Rectal smooth muscle tissue (tissue), 1 donor: ENCODE measurements at regions not wholly inside any gene's neighbourhood (a gene's known extent, or its start where the extent isn't known, plus 50 kb on each side); places are given as distances from the start of the nearest gene placed in this dataset.

ENCODE experiments used
- H3K27ac ChIP-seq: one replicate; pipeline ENCODE4 v1.7.0; 2013; ENCODE audit warnings: low read depth, low read length, inconsistent platforms
- H3K27me3 ChIP-seq: one replicate; pipeline ENCODE4 v1.7.0; 2013; ENCODE audit warnings: low read length; ENCODE audit not compliant: control insufficient read depth, insufficient read depth
- H3K36me3 ChIP-seq: one replicate; pipeline ENCODE4 v1.7.0; 2013; ENCODE audit warnings: low read length; ENCODE audit not compliant: control insufficient read depth, insufficient read depth
- H3K4me1 ChIP-seq: one replicate; pipeline ENCODE4 v1.7.0; 2013; ENCODE audit warnings: low read length; ENCODE audit not compliant: control insufficient read depth, insufficient read depth
- H3K4me3 ChIP-seq: one replicate; pipeline ENCODE4 v1.7.0; 2013; ENCODE audit warnings: low read length
- H3K9ac ChIP-seq: one replicate; pipeline ENCODE4 v1.7.0; 2013; ENCODE audit warnings: low read length

- H3K9ac ChIP-seq, result no peak overlapping the region
- H3K4me3 ChIP-seq, result no peak overlapping the region
Measured at GRCh38 chr1:90193116-90193515, 198.2 kb downstream of the ZNF326 start.

GRCh38 chr1:90192408-90192807, 197.5 kb downstream of the ZNF326 start:
- H3K27me3 ChIP-seq, result no peaks in the 10 kb centered on the region
- no peak overlapping the region for H3K9ac ChIP-seq
- H3K4me3 ChIP-seq, result no peak overlapping the region
- no peak overlapping the region for H3K27ac ChIP-seq
- no peaks in the 10 kb centered on the region for H3K4me1 ChIP-seq
- no peaks in the 10 kb centered on the region for H3K36me3 ChIP-seq

More at GRCh38 chr1:90193116-90193515, 198.2 kb downstream of the ZNF326 start:
- Histone ChIP-seq H3K4me1 (no peaks in the 10 kb centered on the region), H3K36me3 (no peaks in the 10 kb centered on the region), H3K27ac (no peak overlapping the region), H3K27me3 (no peaks in the 10 kb centered on the region)

GRCh38 chr1:90190523-90190922, 195.6 kb downstream of the ZNF326 start:
- Histone ChIP-seq H3K4me3 (no peak overlapping the region), H3K4me1 (no peaks in the 10 kb centered on the region), H3K27me3 (no peaks in the 10 kb centered on the region), H3K27ac (no peak overlapping the region), H3K9ac (no peak overlapping the region), H3K36me3 (no peaks in the 10 kb centered on the region)

GRCh38 chr1:90189889-90190288, 195.0 kb downstream of the ZNF326 start:
- H3K4me3 ChIP-seq, result no peak overlapping the region
- H3K36me3 ChIP-seq, result no peaks in the 10 kb centered on the region
- no peaks in the 10 kb centered on the region for H3K4me1 ChIP-seq
- no peak overlapping the region for H3K9ac ChIP-seq
- no peak overlapping the region for H3K27ac ChIP-seq
- no peaks in the 10 kb centered on the region for H3K27me3 ChIP-seq

- no peak overlapping the region for H3K9ac ChIP-seq
- no peaks in the 10 kb centered on the region for H3K36me3 ChIP-seq
- H3K4me3 ChIP-seq, result no peak overlapping the region
- no peak overlapping the region for H3K27ac ChIP-seq
- H3K27me3 ChIP-seq, result no peaks in the 10 kb centered on the region
- H3K4me1 ChIP-seq, result no peaks in the 10 kb centered on the region
Measured at GRCh38 chr1:90187323-90187585, 192.3 kb downstream of the ZNF326 start.

GRCh38 chr1:90186506-90187322, 191.8 kb downstream of the ZNF326 start:
- no peak overlapping the region for H3K27ac ChIP-seq
- no peak overlapping the region for H3K4me3 ChIP-seq
- H3K36me3 ChIP-seq, result no peaks in the 10 kb centered on the region
- H3K4me1 ChIP-seq, result no peaks in the 10 kb centered on the region
- H3K9ac ChIP-seq, result no peak overlapping the region
- H3K27me3 ChIP-seq, result no peaks in the 10 kb centered on the region

GRCh38 chr1:90176530-90176929, 181.6 kb downstream of the ZNF326 start:
- Histone ChIP-seq H3K9ac (no peak overlapping the region), H3K36me3 (no peaks in the 10 kb centered on the region), H3K27me3 (no peaks in the 10 kb centered on the region), H3K4me3 (no peak overlapping the region), H3K27ac (no peak overlapping the region), H3K4me1 (no peaks in the 10 kb centered on the region)

- H3K36me3 ChIP-seq, result no peaks in the 10 kb centered on the region
- H3K4me1 ChIP-seq, result no peaks in the 10 kb centered on the region
- no peak overlapping the region for H3K27ac ChIP-seq
- H3K27me3 ChIP-seq, result no peaks in the 10 kb centered on the region
- no peak overlapping the region for H3K4me3 ChIP-seq
- no peak overlapping the region for H3K9ac ChIP-seq
Measured at GRCh38 chr1:90175490-90176167, 180.7 kb downstream of the ZNF326 start.

- no peaks in the 10 kb centered on the region for H3K4me1 ChIP-seq
- no peaks in the 10 kb centered on the region for H3K36me3 ChIP-seq
- H3K27ac ChIP-seq, result no peak overlapping the region
- no peak overlapping the region for H3K4me3 ChIP-seq
- no peaks in the 10 kb centered on the region for H3K27me3 ChIP-seq
- no peak overlapping the region for H3K9ac ChIP-seq
Measured at GRCh38 chr1:90174246-90174645, 179.3 kb downstream of the ZNF326 start.

- Histone ChIP-seq H3K27me3 (no peaks in the 10 kb centered on the region), H3K36me3 (no peaks in the 10 kb centered on the region), H3K4me3 (no peak overlapping the region), H3K4me1 (no peaks in the 10 kb centered on the region), H3K9ac (no peak overlapping the region), H3K27ac (no peak overlapping the region)
Measured at GRCh38 chr1:90162216-90162615, 167.3 kb downstream of the ZNF326 start.

GRCh38 chr1:90161625-90162024, 166.7 kb downstream of the ZNF326 start:
- no peaks in the 10 kb centered on the region for H3K27me3 ChIP-seq
- H3K9ac ChIP-seq, result no peak overlapping the region
- no peaks in the 10 kb centered on the region for H3K36me3 ChIP-seq
- H3K4me3 ChIP-seq, result no peak overlapping the region
- H3K27ac ChIP-seq, result no peak overlapping the region
- H3K4me1 ChIP-seq, result no peaks in the 10 kb centered on the region

- no peaks in the 10 kb centered on the region for H3K36me3 ChIP-seq
- no peaks in the 10 kb centered on the region for H3K4me1 ChIP-seq
- H3K27ac ChIP-seq, result no peak overlapping the region
- H3K27me3 ChIP-seq, result no peaks in the 10 kb centered on the region
- H3K4me3 ChIP-seq, result no peak overlapping the region
- no peak overlapping the region for H3K9ac ChIP-seq
Measured at GRCh38 chr1:90155721-90156487, 161.0 kb downstream of the ZNF326 start.
